HL-60 (cell line): ENCODE measurements at regions not wholly inside any gene's neighbourhood (a gene's known extent, or its start where the extent isn't known, plus 50 kb on each side); places are given as distances from the start of the nearest gene placed in this dataset.

Experiments
- DNase-seq, 2 experiments: peaks; one replicate each; pipeline ENCODE4 v3.0.0-alpha.2; 2010 to 2020; ENCODE audit warnings: low read depth in 1 of 2, low spot score in 1 of 2
- H3K27ac ChIP-seq: fragments of 250-450 bp; sonication (Bioruptor Pico); replicated peaks from 2 replicates; pipeline ENCODE4 v1.5.1; 2020; ENCODE audit warnings: mild to moderate bottlenecking, moderate library complexity
- H3K27me3 ChIP-seq: fragments of 250-450 bp; sonication (Bioruptor Pico); 2 replicates; pipeline ENCODE4 v1.5.1; 2021; ENCODE audit warnings: mild to moderate bottlenecking, moderate library complexity; ENCODE audit not compliant: insufficient read depth, poor library complexity, severe bottlenecking
- H3K4me3 ChIP-seq: replicated peaks from 2 replicates; pipeline ENCODE4 v1.5.1; 2011; ENCODE audit warnings: mild to moderate bottlenecking, control low read depth, low read length; ENCODE audit not compliant: insufficient read depth
- CTCF ChIP-seq: IDR thresholded peaks from one replicate; pipeline ENCODE4 v1.5.1; 2011; ENCODE audit warnings: low read length, control low read depth, inconsistent platforms; ENCODE audit not compliant: insufficient read depth
- GABPA ChIP-seq: IDR thresholded peaks from 2 replicates; pipeline ENCODE4 v1.6.1; 2012; ENCODE audit warnings: low read depth
- POLR2AphosphoS5 ChIP-seq: IDR thresholded peaks from 2 replicates; pipeline ENCODE4 v1.6.1; 2012; ENCODE audit warnings: low read depth
- REST ChIP-seq: IDR thresholded peaks from 2 replicates; pipeline ENCODE4 v1.6.1; 2012; ENCODE audit warnings: low read depth; ENCODE audit not compliant: insufficient replicate concordance
- SPI1 ChIP-seq: IDR thresholded peaks from 2 replicates; pipeline ENCODE4 v1.6.1; 2012; ENCODE audit warnings: low read depth, mild to moderate bottlenecking, borderline replicate concordance

DNA sequence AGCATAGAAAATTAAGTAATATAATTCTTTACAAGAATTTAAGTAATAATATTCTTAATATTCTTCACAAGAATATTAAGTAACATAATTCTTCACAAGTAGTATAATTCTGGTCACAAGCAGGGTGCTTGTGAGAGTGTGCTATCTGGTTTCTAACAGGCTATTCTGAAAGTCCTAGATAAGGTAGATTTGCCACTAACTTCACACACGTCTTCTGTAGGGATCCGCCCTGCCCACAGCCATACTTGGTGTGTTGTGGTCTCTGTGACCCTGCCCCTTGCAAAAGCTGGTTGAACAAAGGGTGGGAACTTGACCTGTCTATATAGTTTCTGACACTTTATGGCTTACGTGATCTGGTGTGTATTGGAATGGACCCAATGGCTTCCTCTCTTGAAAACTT, 253.4 kb upstream of the MDFIC2 start:
- no peak overlapping the region for H3K27ac ChIP-seq
- no peak for DNase-seq
- TF ChIP-seq REST (no peak), POLR2AphosphoS5 (no peak), SPI1 (no peak), CTCF (no peak), GABPA (no peak)
- no peak overlapping the region for H3K4me3 ChIP-seq
- peaks cover 2% of the 10 kb centered on the region for H3K27me3 ChIP-seq

GRCh38 chr3:70564552-70564951, 252.1 kb upstream of the MDFIC2 start:
- no peak for DNase-seq
- TF ChIP-seq REST (no peak), CTCF (no peak), POLR2AphosphoS5 (no peak), GABPA (no peak), SPI1 (no peak)
- H3K27me3 ChIP-seq, result peaks cover 2% of the 10 kb centered on the region
- H3K4me3 ChIP-seq, result no peak overlapping the region
- H3K27ac ChIP-seq, result no peak overlapping the region

GRCh38 chr3:70561796-70562195, 249.4 kb upstream of the MDFIC2 start:
- Histone ChIP-seq H3K27me3 (peaks cover 6% of the 10 kb centered on the region), H3K4me3 (no peak overlapping the region), H3K27ac (no peak overlapping the region)
- no peak for DNase-seq
- TF ChIP-seq POLR2AphosphoS5, result no peak
- TF ChIP-seq SPI1, result no peak
- TF ChIP-seq REST, result no peak
- TF ChIP-seq GABPA, result no peak
- TF ChIP-seq CTCF, result no peak
